ENCODE measurements at regions not wholly inside any gene's neighbourhood (a gene's known extent, or its start where the extent isn't known, plus 50 kb on each side); places are given as distances from the start of the nearest gene placed in this dataset.

DNA sequence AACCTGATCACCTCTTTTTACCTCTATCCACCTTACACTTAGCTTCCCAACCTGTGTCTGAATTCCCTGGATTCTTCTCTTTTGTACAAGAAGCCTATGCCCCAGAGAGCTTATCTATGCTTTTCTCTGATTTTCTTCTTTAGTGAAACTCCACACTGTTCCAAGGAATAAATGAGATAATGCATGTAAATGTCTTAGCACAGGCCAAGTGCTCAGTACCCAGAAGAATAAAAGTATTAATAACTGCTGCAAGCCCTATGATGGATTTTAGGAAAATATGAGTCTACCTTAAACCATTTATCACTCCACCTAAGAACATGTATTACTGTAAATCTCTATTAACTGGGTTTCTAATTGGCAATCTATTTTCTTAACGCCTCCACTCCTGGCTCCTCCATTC lies 168.5 kb upstream of the TNC start:
- TF ChIP-seq, protein P1, sequence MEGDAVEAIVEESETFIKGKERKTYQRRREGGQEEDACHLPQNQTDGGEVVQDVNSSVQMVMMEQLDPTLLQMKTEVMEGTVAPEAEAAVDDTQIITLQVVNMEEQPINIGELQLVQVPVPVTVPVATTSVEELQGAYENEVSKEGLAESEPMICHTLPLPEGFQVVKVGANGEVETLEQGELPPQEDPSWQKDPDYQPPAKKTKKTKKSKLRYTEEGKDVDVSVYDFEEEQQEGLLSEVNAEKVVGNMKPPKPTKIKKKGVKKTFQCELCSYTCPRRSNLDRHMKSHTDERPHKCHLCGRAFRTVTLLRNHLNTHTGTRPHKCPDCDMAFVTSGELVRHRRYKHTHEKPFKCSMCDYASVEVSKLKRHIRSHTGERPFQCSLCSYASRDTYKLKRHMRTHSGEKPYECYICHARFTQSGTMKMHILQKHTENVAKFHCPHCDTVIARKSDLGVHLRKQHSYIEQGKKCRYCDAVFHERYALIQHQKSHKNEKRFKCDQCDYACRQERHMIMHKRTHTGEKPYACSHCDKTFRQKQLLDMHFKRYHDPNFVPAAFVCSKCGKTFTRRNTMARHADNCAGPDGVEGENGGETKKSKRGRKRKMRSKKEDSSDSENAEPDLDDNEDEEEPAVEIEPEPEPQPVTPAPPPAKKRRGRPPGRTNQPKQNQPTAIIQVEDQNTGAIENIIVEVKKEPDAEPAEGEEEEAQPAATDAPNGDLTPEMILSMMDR (IDR thresholded peaks at IDR 0.05; ENCODE audit: borderline replicate concordance, extremely low read depth, low read length, poor library complexity, severe bottlenecking): no peak
- no peak for TF ChIP-seq EZH2 (IDR thresholded peaks at IDR 0.05; ENCODE audit: borderline replicate concordance, low read depth, low read length, severe bottlenecking)

Data from DND-41 (cell line).